Endothelial cell of umbilical vein (primary cell): ENCODE measurements at regions not wholly inside any gene's neighbourhood (a gene's known extent, or its start where the extent isn't known, plus 50 kb on each side); places are given as distances from the start of the nearest gene placed in this dataset.

Experiments
- BruUV-seq: library from RNA; stranded (reverse); fragments of 400-500 nt; replicated peaks from 2 replicates; lab custom pipeline; 2021; lab: Mats Ljungman, UMichigan
- CTCF ChIA-PET: fragments of 300-600, 350-600 bp; sonication (Branson Sonifier 250); formaldehyde crosslinking; loops from one replicate; lab custom pipeline; 2021; ENCODE audit warnings: antibody characterized with exemption, inconsistent platforms; lab: Charles Lee
- POLR2A ChIA-PET: fragments of 300-600, 350-600 bp; sonication (Branson Sonifier 250); formaldehyde crosslinking; loops from one replicate; lab custom pipeline; 2021; ENCODE audit warnings: antibody characterized with exemption, inconsistent platforms; lab: Charles Lee
- DNase-seq: peaks from one replicate; pipeline ENCODE4 v3.0.0-alpha.2; 2011; ENCODE audit warnings: low read depth, low spot score
- FAIRE-seq: peaks from 2 replicates; lab custom pipeline; 2011; peaks lifted over from hg19 to GRCh38; lab: Jason Lieb, UNC
- H2AFZ ChIP-seq: 2 replicates; pipeline ENCODE4 v1.6.0; 2012; ENCODE audit warnings: low read depth, low read length, control low read depth, inconsistent platforms
- H3K27ac ChIP-seq: 2 replicates; pipeline ENCODE4 v1.5.1; 2011; ENCODE audit warnings: low read depth, mild to moderate bottlenecking, control low read depth, low read length, moderate library complexity; ENCODE audit not compliant: insufficient read depth
- H3K27me3 ChIP-seq, 2 experiments: 2 replicates each; pipeline versions ENCODE4 v1.6.0 to v1.6.1; 2011; ENCODE audit warnings: low read length in 2 of 2, mixed read lengths in 1 of 2; ENCODE audit not compliant: control insufficient read depth in 2 of 2, insufficient read depth in 2 of 2
- H3K36me3 ChIP-seq, 2 experiments: 2 replicates in 1 of 2; 3 replicates in 1 of 2; pipeline ENCODE4 v1.5.1; 2011; ENCODE audit warnings: low read length in 2 of 2, mild to moderate bottlenecking in 1 of 2, moderate library complexity in 1 of 2; ENCODE audit not compliant: control insufficient read depth in 2 of 2, insufficient read depth in 2 of 2; ENCODE audit errors: extremely low read depth in 1 of 2
- H3K4me1 ChIP-seq: 3 replicates; pipeline ENCODE4 v1.5.1; 2011; ENCODE audit warnings: mild to moderate bottlenecking, low read length; ENCODE audit not compliant: control insufficient read depth, insufficient read depth; ENCODE audit errors: extremely low read depth
- H3K4me2 ChIP-seq: 2 replicates; pipeline ENCODE4 v1.6.1; 2011; ENCODE audit warnings: low read length, control low read depth, mixed read lengths; ENCODE audit not compliant: insufficient read depth
- H3K4me3 ChIP-seq, 3 experiments: fragments of 200-600 bp in 1 of 3; sonication (generic), shearing (Covaris generic) in 1 of 3; replicated peaks in 1 of 3; 2 replicates each; pipeline ENCODE4 v1.5.1; 2011 to 2016; ENCODE audit warnings: control low read depth in 3 of 3, low read length in 3 of 3, mild to moderate bottlenecking in 2 of 3, inconsistent platforms in 1 of 3, low read depth in 1 of 3, moderate library complexity in 1 of 3; ENCODE audit not compliant: insufficient read depth in 1 of 3
- H3K79me2 ChIP-seq: 2 replicates; pipeline ENCODE4 v1.6.0; 2012; ENCODE audit warnings: low read length, inconsistent platforms; ENCODE audit not compliant: control insufficient read depth, insufficient read depth
- H3K9ac ChIP-seq: replicated peaks from 2 replicates; pipeline ENCODE3; 2011; ENCODE audit warnings: low read length, control low read depth; ENCODE audit not compliant: insufficient read depth; ENCODE audit errors: extremely low read depth
- H3K9me1 ChIP-seq: replicated peaks from 3 replicates; pipeline ENCODE4 v1.6.0; 2011; ENCODE audit warnings: mild to moderate bottlenecking, low read length; ENCODE audit not compliant: control insufficient read depth, insufficient read depth; ENCODE audit errors: extremely low read depth
- H3K9me3 ChIP-seq: replicated peaks from 2 replicates; pipeline ENCODE4 v1.5.1; 2012; ENCODE audit warnings: low read length, inconsistent platforms; ENCODE audit not compliant: control insufficient read depth, insufficient read depth
- H4K20me1 ChIP-seq: replicated peaks from 2 replicates; pipeline ENCODE3; 2011; ENCODE audit warnings: mild to moderate bottlenecking, low read length; ENCODE audit not compliant: control insufficient read depth, insufficient read depth; ENCODE audit errors: extremely low read depth
- CTCF ChIP-seq, 2 donors: IDR thresholded peaks; 1 replicate in 1 of 2; 2 replicates in 1 of 2; pipeline ENCODE4 v1.5.1; 2011; ENCODE audit warnings: low read length in 2 of 2, mild to moderate bottlenecking in 2 of 2, moderate library complexity in 2 of 2, control low read depth in 1 of 2, inconsistent platforms in 1 of 2, low read depth in 1 of 2; ENCODE audit not compliant: insufficient read depth in 1 of 2; ENCODE audit errors: extremely low read depth in 1 of 2
- EZH2 ChIP-seq: IDR thresholded peaks from 2 replicates; pipeline ENCODE4 v1.6.1; 2012; ENCODE audit warnings: borderline replicate concordance, low read depth, mild to moderate bottlenecking, moderate library complexity, low read length, inconsistent platforms; ENCODE audit not compliant: severe bottlenecking
- FOS ChIP-seq: IDR thresholded peaks from 2 replicates; pipeline ENCODE4 v1.6.1; 2011; ENCODE audit warnings: mild to moderate bottlenecking, low read length, moderate library complexity, borderline replicate concordance; ENCODE audit not compliant: insufficient read depth
- GATA2 ChIP-seq: IDR thresholded peaks from 2 replicates; pipeline ENCODE4 v1.7.0; 2011; ENCODE audit warnings: low read depth, mild to moderate bottlenecking, moderate library complexity, mixed read lengths, low read length; ENCODE audit not compliant: insufficient read length, insufficient read depth
- JUN ChIP-seq: IDR thresholded peaks from 2 replicates; pipeline ENCODE4 v1.6.1; 2011; ENCODE audit warnings: borderline replicate concordance, low read depth; ENCODE audit not compliant: insufficient read length, insufficient read depth
- MAX ChIP-seq: IDR thresholded peaks from 2 replicates; pipeline ENCODE4 v1.6.1; 2011; ENCODE audit not compliant: insufficient read depth, insufficient read length
- MYC ChIP-seq: IDR thresholded peaks from one replicate; pipeline ENCODE4 v1.6.1; 2011; ENCODE audit warnings: mild to moderate bottlenecking, low read depth, low read length
- POLR2A ChIP-seq: IDR thresholded peaks from 2 replicates; pipeline ENCODE4 v1.6.1; 2012; ENCODE audit warnings: low read depth, mild to moderate bottlenecking, control low read depth, low read length
- POLR2AphosphoS5 ChIP-seq: IDR thresholded peaks from 2 replicates; pipeline ENCODE4 v1.6.1; 2012; ENCODE audit warnings: low read depth, mild to moderate bottlenecking, control low read depth, low read length, moderate library complexity; ENCODE audit not compliant: insufficient read depth
- dilution Hi-C: fragments of 300-500 bp; cut with MboI; formaldehyde crosslinking; loops from one replicate; pipeline ENCODE4 v1.15.0; 2019; ENCODE audit warnings: low sequenced_read_pairs; ENCODE audit not compliant: extremely low pct_ligation_motif_present
- intact Hi-C: fragments of 100-400 bp; cut with micrococcal nuclease; formaldehyde crosslinking; loops from one replicate; pipeline ENCODE4 v1.10.0; 2022

- H3K79me2 ChIP-seq = no peaks in the 10 kb centered on the region
- ChIA-PET CTCF (no interaction called here), POLR2A (no interaction called here)
- no peaks in the 10 kb centered on the region for H3K36me3 ChIP-seq
- no peak for FAIRE-seq
- H3K4me3 ChIP-seq = no peak overlapping the region
- DNase-seq = no peak
- H3K9me3 ChIP-seq = peaks cover 1% of the 10 kb centered on the region
- no peaks in the 10 kb centered on the region for H3K4me1 ChIP-seq
- H2AFZ ChIP-seq = no peak overlapping the region
- no peak overlapping the region for H3K9ac ChIP-seq
- TF ChIP-seq EZH2 (no peak), GATA2 (no peak), CTCF (IDR thresholded peaks at IDR 0.05; ENCODE audit: extremely low read depth in 1 of 2, insufficient read depth in 1 of 2, low read depth in 1 of 2, low read length in 2 of 2) (no peak), MAX (no peak), MYC (no peak), FOS (no peak), POLR2AphosphoS5 (no peak), POLR2A (no peak), JUN (no peak)
- intact Hi-C loops (no loop called here), dilution Hi-C loops (no loop called here)
- H3K4me2 ChIP-seq = no peak overlapping the region
- H3K9me1 ChIP-seq = no peaks in the 10 kb centered on the region
- no peaks in the 10 kb centered on the region for H4K20me1 ChIP-seq
- no peaks in the 10 kb centered on the region for H3K27me3 ChIP-seq
- no peak overlapping the region for H3K27ac ChIP-seq
- no TSS peak for BruUV-seq
These were observed 411.1 kb upstream of the HTR1E start for GRCh38 chr6:86526238-86526637.
